ENCODE measurements at regions not wholly inside any gene's neighbourhood (a gene's known extent, or its start where the extent isn't known, plus 50 kb on each side); places are given as distances from the start of the nearest gene placed in this dataset.

DNA sequence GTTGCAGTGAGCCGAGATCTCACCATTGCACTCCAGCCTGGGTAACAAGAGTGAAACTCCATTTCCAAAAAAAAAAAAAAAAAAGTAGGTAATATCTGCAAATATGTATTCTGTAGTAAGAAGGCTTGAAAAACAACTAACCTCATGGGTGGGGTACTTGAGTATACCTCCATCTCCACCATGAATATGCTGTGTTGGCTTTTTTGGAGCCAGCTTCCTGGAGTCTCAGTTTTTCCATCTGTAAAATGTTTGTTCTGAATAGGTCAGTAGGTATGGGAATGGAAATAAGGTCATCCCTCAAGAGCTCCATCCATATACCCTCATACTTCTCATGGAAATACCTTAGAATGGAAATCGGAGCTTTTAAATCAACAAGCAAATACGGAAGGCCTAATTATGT is 430.0 kb upstream of the FAM98A start (continued):
- no peak for TF ChIP-seq IKZF2 (IDR thresholded peaks at IDR 0.05)

DNA sequence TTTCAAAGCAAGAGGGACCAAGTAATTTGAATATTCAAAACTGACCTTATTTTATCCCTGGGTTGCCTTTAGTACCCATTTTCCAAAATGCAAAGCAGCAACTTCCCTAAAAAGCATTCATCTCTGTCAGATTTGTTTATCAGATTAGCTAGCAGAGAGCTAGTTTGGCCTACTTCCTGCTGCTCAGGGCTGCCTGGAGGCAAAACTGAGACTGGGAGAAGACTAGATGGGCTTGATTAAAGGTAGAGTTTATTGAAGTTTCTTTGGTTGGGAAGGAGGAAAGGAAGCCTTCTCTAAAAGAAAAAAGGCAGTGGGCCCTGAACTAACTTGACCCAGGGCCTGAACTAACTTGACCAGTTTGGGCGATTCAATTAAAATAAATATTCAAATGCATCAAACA is 426.1 kb upstream of the FAM98A start:
- POLR2A ChIA-PET, result no interaction called here
- H3K4me2 ChIP-seq (ENCODE audit: control insufficient read depth, insufficient read depth), result no peak overlapping the region
- H4K20me1 ChIP-seq (ENCODE audit: control insufficient read depth, insufficient read depth), result no peaks in the 10 kb centered on the region
- in situ Hi-C loops (cut with MboI) (no loop called here), intact Hi-C loops (cut with micrococcal nuclease; ENCODE audit: unreplicated experiment) (no loop called here)
- no peaks in the 10 kb centered on the region for H3K4me1 ChIP-seq (ENCODE audit: control insufficient read depth, insufficient read depth, low read length)
- no peaks in the 10 kb centered on the region for H3K79me2 ChIP-seq (ENCODE audit: control insufficient read depth, insufficient read depth, low read length)
- BruUV-seq (replicated peaks), result no TSS peak
- no peak for TF ChIP-seq ZBED1 (IDR thresholded peaks at IDR 0.05; ENCODE audit: borderline replicate concordance)
- TF ChIP-seq STAT1 (conservative IDR thresholded peaks at IDR 0.05), result no peak
- no peak for TF ChIP-seq MEF2B (IDR thresholded peaks at IDR 0.05; ENCODE audit: partially characterized antibody, poor library complexity, severe bottlenecking)
- TF ChIP-seq SKIL (IDR thresholded peaks at IDR 0.05; ENCODE audit: low read depth, poor library complexity, severe bottlenecking), result no peak
- no peak for TF ChIP-seq EGR1 (IDR thresholded peaks at IDR 0.05; ENCODE audit: borderline replicate concordance in 1 of 2, low read depth in 2 of 2, low read length in 2 of 2)
- no peak for TF ChIP-seq GABPA (IDR thresholded peaks at IDR 0.05; ENCODE audit: low read depth)
- TF ChIP-seq ZNF24 (IDR thresholded peaks at IDR 0.05), result no peak
- TF ChIP-seq EP300 (IDR thresholded peaks at IDR 0.05; ENCODE audit: borderline replicate concordance in 1 of 2, control insufficient read depth in 1 of 2, low read depth in 2 of 2, low read length in 2 of 2), result no peak
- no peak for TF ChIP-seq HCFC1 (IDR thresholded peaks at IDR 0.05; ENCODE audit: low read length)
- no peak for TF ChIP-seq PAX5 (IDR thresholded peaks at IDR 0.05; ENCODE audit: borderline replicate concordance, low read depth, low read length)
- TF ChIP-seq, protein P1, sequence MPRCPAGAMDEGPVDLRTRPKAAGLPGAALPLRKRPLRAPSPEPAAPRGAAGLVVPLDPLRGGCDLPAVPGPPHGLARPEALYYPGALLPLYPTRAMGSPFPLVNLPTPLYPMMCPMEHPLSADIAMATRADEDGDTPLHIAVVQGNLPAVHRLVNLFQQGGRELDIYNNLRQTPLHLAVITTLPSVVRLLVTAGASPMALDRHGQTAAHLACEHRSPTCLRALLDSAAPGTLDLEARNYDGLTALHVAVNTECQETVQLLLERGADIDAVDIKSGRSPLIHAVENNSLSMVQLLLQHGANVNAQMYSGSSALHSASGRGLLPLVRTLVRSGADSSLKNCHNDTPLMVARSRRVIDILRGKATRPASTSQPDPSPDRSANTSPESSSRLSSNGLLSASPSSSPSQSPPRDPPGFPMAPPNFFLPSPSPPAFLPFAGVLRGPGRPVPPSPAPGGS (IDR thresholded peaks at IDR 0.05; ENCODE audit: borderline replicate concordance, insufficient read depth, low read depth, low read length, poor library complexity, severe bottlenecking), result no peak
- TF ChIP-seq WRNIP1 (IDR thresholded peaks at IDR 0.05; ENCODE audit: borderline replicate concordance, low read depth, low read length), result no peak
- H3K9ac ChIP-seq (ENCODE audit: control insufficient read depth, insufficient read depth, low read length), result no peak overlapping the region
- DNase-seq (ENCODE audit: low read depth, low spot score), result no peak
- WGBS (ENCODE audit: insufficient coverage, insufficient replicate concordance, low lambda C conversion rate, missing lambda C conversion rate), result 80% methylated on average over 1 of the region's 1 CpG
- H2AFZ ChIP-seq (ENCODE audit: control insufficient read depth, low read depth, low read length), result no peak overlapping the region
- no peak overlapping the region for H3K27ac ChIP-seq (ENCODE audit: control insufficient read depth, insufficient read depth)
- no peaks in the 10 kb centered on the region for H3K36me3 ChIP-seq (ENCODE audit: control insufficient read depth in 2 of 2, insufficient read depth in 2 of 2, low read length in 1 of 2)
- no peak for FAIRE-seq
- no peak for ATAC-seq
- RAD21 ChIA-PET (ENCODE audit: unreplicated experiment), result interaction anchor here (1.4 kb wide), 1 partner anchor 12 kb away, joined by 4 read pairs; no protein-coding TSS in a partner anchor
- SMC1A ChIA-PET (ENCODE audit: uncharacterized antibody, unreplicated experiment), result no interaction called here
- H3K27me3 ChIP-seq (replicated peaks in 1 of 2; ENCODE audit: control insufficient read depth in 2 of 2, insufficient read depth in 2 of 2, low read length in 1 of 2), result no peaks in the 10 kb centered on the region
- CTCF ChIA-PET, result no interaction called here
- no peak overlapping the region for H3K4me3 ChIP-seq
- no peaks in the 10 kb centered on the region for H3K9me3 ChIP-seq (replicated peaks; ENCODE audit: control insufficient read depth, insufficient read depth, low read length)

Data from GM12878 (cell line).